NCI-H345 treated with DMSO at 0.1 percent for 48 hours (cell line): ENCODE measurements at regions not wholly inside any gene's neighbourhood (a gene's known extent, or its start where the extent isn't known, plus 50 kb on each side); places are given as distances from the start of the nearest gene placed in this dataset.

Experiments
- DNase-seq: peaks from one replicate; lab custom pipeline; 2025; ENCODE audit not compliant: unreplicated experiment; lab: John Stamatoyannopoulos, UW

GRCh38 chr3:144362126-144362525 lies 390.5 kb downstream of the DIPK2A start:
- no peak for DNase-seq

- no peak for DNase-seq
These were observed 392.2 kb downstream of the DIPK2A start for GRCh38 chr3:144363856-144364255.

GRCh38 chr3:144364737-144365136 lies 393.1 kb downstream of the DIPK2A start:
- DNase-seq, result no peak

- peak; percentile 90 for DNase-seq
These were observed 397.7 kb downstream of the DIPK2A start for GRCh38 chr3:144369129-144369879.

- no peak for DNase-seq
These were observed 403.5 kb downstream of the DIPK2A start for GRCh38 chr3:144375088-144375487.

GRCh38 chr3:144380849-144381248 lies 409.2 kb downstream of the DIPK2A start:
- DNase-seq, result no peak

- no peak for DNase-seq
These were observed 410.0 kb downstream of the DIPK2A start for GRCh38 chr3:144381607-144382006.

GRCh38 chr3:144384241-144384979 lies 412.8 kb downstream of the DIPK2A start:
- no peak for DNase-seq

GRCh38 chr3:144390786-144391185 lies 419.2 kb downstream of the DIPK2A start:
- DNase-seq, result no peak

- no peak for DNase-seq
These were observed 419.6 kb downstream of the DIPK2A start for GRCh38 chr3:144391236-144391635.

GRCh38 chr3:144394032-144394431 lies 422.4 kb downstream of the DIPK2A start:
- DNase-seq, result no peak

GRCh38 chr3:144402430-144402829 lies 430.8 kb downstream of the DIPK2A start:
- DNase-seq, result no peak

- no peak for DNase-seq
These were observed 431.4 kb downstream of the DIPK2A start for GRCh38 chr3:144403040-144403457.

- DNase-seq, result no peak
These were observed 435.7 kb downstream of the DIPK2A start for GRCh38 chr3:144407335-144407734.

- DNase-seq, result peak; percentile 15
These were observed 437.7 kb downstream of the DIPK2A start for GRCh38 chr3:144409319-144409718.

GRCh38 chr3:144413068-144413467 lies 441.4 kb downstream of the DIPK2A start:
- no peak for DNase-seq

- no peak for DNase-seq
These were observed 443.9 kb downstream of the DIPK2A start for GRCh38 chr3:144415492-144415891.

- no peak for DNase-seq
These were observed 453.0 kb downstream of the DIPK2A start for GRCh38 chr3:144424606-144425005.

GRCh38 chr3:144426366-144426765 lies 454.7 kb downstream of the DIPK2A start:
- no peak for DNase-seq

GRCh38 chr3:144426967-144427366 lies 455.3 kb downstream of the DIPK2A start:
- DNase-seq, result no peak

GRCh38 chr3:144429719-144430121 lies 458.1 kb downstream of the DIPK2A start:
- DNase-seq, result no peak

GRCh38 chr3:144431134-144431533 lies 459.5 kb downstream of the DIPK2A start:
- no peak for DNase-seq
